IPS-20b (cell line): ENCODE measurements at regions not wholly inside any gene's neighbourhood (a gene's known extent, or its start where the extent isn't known, plus 50 kb on each side); places are given as distances from the start of the nearest gene placed in this dataset.

Experiments used
- H3K27ac ChIP-seq: one replicate; pipeline ENCODE4 v1.5.1; 2013; ENCODE audit warnings: low read length
- H3K27me3 ChIP-seq: 2 replicates; pipeline ENCODE4 v1.6.1; 2013; ENCODE audit warnings: mild to moderate bottlenecking, low read length, inconsistent platforms; ENCODE audit not compliant: insufficient read depth
- H3K36me3 ChIP-seq: 2 replicates; pipeline ENCODE4 v1.6.1; 2013; ENCODE audit warnings: low read depth, mild to moderate bottlenecking, inconsistent platforms, low read length, moderate library complexity; ENCODE audit not compliant: insufficient read depth
- H3K4me1 ChIP-seq: 2 replicates; pipeline ENCODE4 v1.6.1; 2013; ENCODE audit warnings: mild to moderate bottlenecking, control low read depth, inconsistent platforms, low read length, moderate library complexity; ENCODE audit not compliant: insufficient read depth
- H3K4me3 ChIP-seq: 2 replicates; pipeline ENCODE4 v1.5.1; 2013; ENCODE audit warnings: mild to moderate bottlenecking, low read length, inconsistent platforms
- H3K9ac ChIP-seq: 2 replicates; pipeline ENCODE4 v1.6.1; 2013; ENCODE audit warnings: low read depth, mild to moderate bottlenecking, inconsistent platforms, low read length, moderate library complexity
- H3K9me3 ChIP-seq: 2 replicates; pipeline ENCODE4 v1.6.1; 2013; ENCODE audit warnings: mild to moderate bottlenecking, low read depth, low read length, inconsistent platforms; ENCODE audit not compliant: insufficient read depth

DNA sequence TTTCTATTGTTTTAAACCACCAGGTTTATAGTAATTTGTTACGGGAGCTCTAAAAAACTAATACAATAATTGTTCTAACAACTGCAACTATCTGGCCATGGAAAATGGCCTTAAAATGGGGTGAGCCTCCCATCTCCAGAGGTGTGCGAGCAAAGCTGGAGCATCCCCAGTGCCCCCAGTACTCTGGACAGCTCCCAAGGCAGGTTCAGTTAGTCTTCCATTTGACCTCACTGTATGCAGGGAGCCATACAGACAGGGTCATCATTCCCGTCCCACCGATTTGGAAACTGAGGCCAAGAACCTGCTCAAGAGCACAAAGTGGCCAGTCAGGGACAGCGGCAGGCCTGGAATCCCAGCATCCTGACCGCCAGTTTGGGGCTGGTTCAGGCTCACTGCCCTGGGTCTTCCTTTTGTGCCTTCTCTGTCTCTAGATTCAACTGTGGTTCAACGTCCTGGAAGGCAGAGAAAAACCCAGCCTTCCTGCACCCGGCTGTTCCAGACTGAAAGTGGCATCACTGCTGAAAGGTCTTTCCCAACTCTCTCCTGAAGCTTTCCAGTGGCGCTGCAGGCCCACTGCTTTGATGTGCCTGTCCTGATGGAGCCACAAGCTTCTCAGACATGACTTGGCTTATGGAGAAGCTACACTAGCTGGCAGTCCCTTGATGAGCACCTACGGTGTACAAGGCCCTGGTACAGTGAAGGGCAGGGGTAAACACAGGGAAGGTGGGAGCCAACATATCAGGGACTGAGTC is 76.6 kb upstream of the LINGO1 start:
- Histone ChIP-seq H3K9ac (no peak overlapping the region), H3K4me1 (no peaks in the 10 kb centered on the region), H3K27me3 (no peaks in the 10 kb centered on the region), H3K9me3 (no peaks in the 10 kb centered on the region), H3K27ac (no peak overlapping the region), H3K4me3 (no peak overlapping the region), H3K36me3 (no peaks in the 10 kb centered on the region)

DNA sequence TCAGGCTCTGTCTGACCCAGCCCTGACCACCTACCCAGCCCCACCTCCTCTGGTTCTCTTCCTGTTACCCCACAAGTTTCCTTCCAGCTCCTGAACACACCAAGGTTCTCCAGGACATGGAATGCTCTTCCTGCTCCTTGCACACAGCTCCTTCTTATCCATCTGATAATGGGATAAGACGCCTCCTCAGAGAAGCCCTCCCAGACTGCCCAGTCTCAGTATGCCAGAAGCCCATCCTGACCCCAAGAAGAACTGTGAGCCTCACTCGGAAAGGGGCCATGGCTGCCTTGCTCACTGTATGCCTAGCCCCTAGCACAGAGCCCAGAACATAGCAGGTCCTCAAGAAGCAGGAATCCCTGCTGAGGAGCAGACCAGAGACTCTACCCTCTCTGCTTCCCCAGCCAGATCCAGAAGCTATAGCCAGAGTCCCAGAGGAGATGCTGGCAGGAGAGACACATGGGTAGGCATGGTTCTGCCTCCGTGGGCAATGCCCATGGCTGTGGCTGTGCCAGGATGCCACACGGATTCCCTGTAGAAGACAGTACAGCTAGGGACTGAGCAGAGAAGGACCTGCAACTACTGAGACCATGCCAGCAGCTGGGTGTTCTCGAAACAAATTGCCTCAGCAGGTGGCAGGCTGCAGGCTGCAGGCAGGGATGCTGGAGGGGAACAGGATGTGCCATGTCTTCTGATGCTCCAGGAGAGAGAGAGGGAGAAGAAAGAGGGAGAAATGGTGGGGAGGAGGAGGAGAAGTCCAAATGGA is 74.0 kb upstream of the LINGO1 start:
- no peak overlapping the region for H3K4me3 ChIP-seq
- no peaks in the 10 kb centered on the region for H3K9me3 ChIP-seq
- no peaks in the 10 kb centered on the region for H3K4me1 ChIP-seq
- no peaks in the 10 kb centered on the region for H3K36me3 ChIP-seq
- H3K27ac ChIP-seq: no peak overlapping the region
- H3K9ac ChIP-seq: no peak overlapping the region
- no peaks in the 10 kb centered on the region for H3K27me3 ChIP-seq

- H3K4me3 ChIP-seq: no peak overlapping the region
- no peaks in the 10 kb centered on the region for H3K36me3 ChIP-seq
- H3K4me1 ChIP-seq: no peaks in the 10 kb centered on the region
- no peak overlapping the region for H3K9ac ChIP-seq
- H3K27ac ChIP-seq: no peak overlapping the region
- no peaks in the 10 kb centered on the region for H3K9me3 ChIP-seq
- no peaks in the 10 kb centered on the region for H3K27me3 ChIP-seq
These were observed 69.7 kb upstream of the LINGO1 start for GRCh38 chr15:77702211-77702957.

DNA sequence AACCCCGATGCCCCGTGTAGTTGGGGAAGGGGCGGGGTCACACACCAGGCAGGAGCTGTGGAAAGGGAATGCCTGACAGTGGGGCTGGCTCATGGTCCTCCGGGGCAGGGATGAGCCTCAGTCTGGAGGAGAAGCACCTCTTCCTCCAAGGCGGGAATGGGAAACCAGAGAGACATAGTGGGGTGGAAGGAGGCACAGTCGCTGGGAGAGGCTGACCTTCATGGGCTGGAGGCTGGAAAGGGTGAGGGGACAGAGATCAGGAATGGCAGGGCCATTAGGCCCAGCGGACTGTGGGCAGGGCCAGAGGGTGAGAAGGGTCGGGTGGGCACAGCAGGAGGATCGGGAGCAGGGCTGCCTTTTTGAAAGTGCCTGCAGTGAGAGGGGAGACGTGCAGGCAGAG is 65.8 kb upstream of the LINGO1 start:
- no peaks in the 10 kb centered on the region for H3K36me3 ChIP-seq
- no peak overlapping the region for H3K27ac ChIP-seq
- H3K4me3 ChIP-seq: no peak overlapping the region
- no peaks in the 10 kb centered on the region for H3K27me3 ChIP-seq
- H3K9ac ChIP-seq: no peak overlapping the region
- no peaks in the 10 kb centered on the region for H3K9me3 ChIP-seq
- no peaks in the 10 kb centered on the region for H3K4me1 ChIP-seq

GRCh38 chr15:77697893-77698292 is 65.2 kb upstream of the LINGO1 start:
- no peaks in the 10 kb centered on the region for H3K27me3 ChIP-seq
- no peaks in the 10 kb centered on the region for H3K9me3 ChIP-seq
- H3K36me3 ChIP-seq: no peaks in the 10 kb centered on the region
- H3K4me3 ChIP-seq: no peak overlapping the region
- H3K27ac ChIP-seq: no peak overlapping the region
- H3K4me1 ChIP-seq: no peaks in the 10 kb centered on the region
- no peak overlapping the region for H3K9ac ChIP-seq

- Histone ChIP-seq H3K4me3 (no peak overlapping the region), H3K36me3 (no peaks in the 10 kb centered on the region), H3K9ac (no peak overlapping the region), H3K4me1 (no peaks in the 10 kb centered on the region), H3K9me3 (no peaks in the 10 kb centered on the region), H3K27ac (no peak overlapping the region), H3K27me3 (no peaks in the 10 kb centered on the region)
These were observed 64.2 kb upstream of the LINGO1 start for GRCh38 chr15:77696871-77697270.

- no peaks in the 10 kb centered on the region for H3K36me3 ChIP-seq
- H3K4me3 ChIP-seq: no peak overlapping the region
- no peak overlapping the region for H3K27ac ChIP-seq
- H3K9ac ChIP-seq: no peak overlapping the region
- H3K4me1 ChIP-seq: no peaks in the 10 kb centered on the region
- no peaks in the 10 kb centered on the region for H3K27me3 ChIP-seq
- no peaks in the 10 kb centered on the region for H3K9me3 ChIP-seq
These were observed 63.4 kb upstream of the LINGO1 start for GRCh38 chr15:77695961-77696582.

- H3K36me3 ChIP-seq: no peaks in the 10 kb centered on the region
- H3K4me1 ChIP-seq: no peaks in the 10 kb centered on the region
- H3K27ac ChIP-seq: no peak overlapping the region
- no peaks in the 10 kb centered on the region for H3K27me3 ChIP-seq
- no peak overlapping the region for H3K9ac ChIP-seq
- H3K9me3 ChIP-seq: no peaks in the 10 kb centered on the region
- no peak overlapping the region for H3K4me3 ChIP-seq
These were observed 62.8 kb upstream of the LINGO1 start for GRCh38 chr15:77695548-77695947.

GRCh38 chr15:77693576-77693975 is 60.9 kb upstream of the LINGO1 start:
- H3K9ac ChIP-seq: no peak overlapping the region
- H3K27ac ChIP-seq: no peak overlapping the region
- H3K4me1 ChIP-seq: no peaks in the 10 kb centered on the region
- no peaks in the 10 kb centered on the region for H3K9me3 ChIP-seq
- H3K27me3 ChIP-seq: no peaks in the 10 kb centered on the region
- no peaks in the 10 kb centered on the region for H3K36me3 ChIP-seq
- H3K4me3 ChIP-seq: no peak overlapping the region

DNA sequence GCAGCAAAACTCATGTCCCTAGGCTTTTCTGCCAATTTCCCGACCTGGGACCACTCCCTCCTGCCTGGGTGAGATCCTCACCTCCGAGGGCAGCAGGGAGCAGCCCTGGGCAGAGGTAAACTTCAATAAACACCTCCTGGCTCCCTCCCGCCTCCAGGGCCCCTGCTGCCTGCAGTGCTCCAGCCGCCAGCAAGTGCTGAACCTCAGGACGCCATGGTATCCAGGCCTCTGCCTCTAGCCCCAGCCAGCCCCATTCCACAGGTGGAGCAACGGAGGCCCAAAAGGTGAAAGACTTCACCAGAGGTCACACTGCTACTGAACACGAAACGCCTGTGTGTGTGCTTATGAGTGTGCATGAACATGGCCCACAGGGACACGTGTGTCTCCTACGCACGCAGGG is 59.9 kb upstream of the LINGO1 start:
- H3K27me3 ChIP-seq: no peaks in the 10 kb centered on the region
- no peaks in the 10 kb centered on the region for H3K9me3 ChIP-seq
- no peak overlapping the region for H3K4me3 ChIP-seq
- no peaks in the 10 kb centered on the region for H3K36me3 ChIP-seq
- no peak overlapping the region for H3K27ac ChIP-seq
- H3K4me1 ChIP-seq: no peaks in the 10 kb centered on the region
- no peak overlapping the region for H3K9ac ChIP-seq

DNA sequence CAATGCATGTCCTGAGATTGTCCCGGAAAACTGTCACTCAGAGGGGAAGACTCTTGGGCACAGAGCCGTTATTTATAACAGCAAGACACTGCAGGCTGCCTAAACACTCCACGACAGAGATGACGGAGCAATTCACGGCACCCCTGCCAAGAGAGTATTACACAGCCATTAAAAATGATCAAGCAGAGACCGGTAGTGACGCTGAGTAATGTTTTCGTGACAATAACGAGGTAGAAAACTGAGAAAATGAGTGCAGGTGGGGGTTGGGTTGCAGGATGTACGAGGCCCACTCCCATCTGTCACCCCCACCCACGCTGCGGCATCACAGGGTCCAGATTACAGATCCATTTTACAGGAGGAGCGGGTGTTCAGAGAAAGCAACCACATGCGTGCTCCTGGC is 58.9 kb upstream of the LINGO1 start:
- no peaks in the 10 kb centered on the region for H3K9me3 ChIP-seq
- no peak overlapping the region for H3K4me3 ChIP-seq
- H3K36me3 ChIP-seq: no peaks in the 10 kb centered on the region
- no peaks in the 10 kb centered on the region for H3K4me1 ChIP-seq
- H3K27me3 ChIP-seq: no peaks in the 10 kb centered on the region
- no peak overlapping the region for H3K9ac ChIP-seq
- H3K27ac ChIP-seq: no peak overlapping the region
